HL-60 (cell line): ENCODE measurements at regions not wholly inside any gene's neighbourhood (a gene's known extent, or its start where the extent isn't known, plus 50 kb on each side); places are given as distances from the start of the nearest gene placed in this dataset.

ENCODE experiments used
- DNase-seq, 2 experiments: peaks; one replicate each; pipeline ENCODE4 v3.0.0-alpha.2; 2010 to 2020; ENCODE audit warnings: low read depth in 1 of 2, low spot score in 1 of 2
- H3K27ac ChIP-seq: fragments of 250-450 bp; sonication (Bioruptor Pico); replicated peaks from 2 replicates; pipeline ENCODE4 v1.5.1; 2020; ENCODE audit warnings: mild to moderate bottlenecking, moderate library complexity
- H3K27me3 ChIP-seq: fragments of 250-450 bp; sonication (Bioruptor Pico); 2 replicates; pipeline ENCODE4 v1.5.1; 2021; ENCODE audit warnings: mild to moderate bottlenecking, moderate library complexity; ENCODE audit not compliant: insufficient read depth, poor library complexity, severe bottlenecking
- H3K4me3 ChIP-seq: replicated peaks from 2 replicates; pipeline ENCODE4 v1.5.1; 2011; ENCODE audit warnings: mild to moderate bottlenecking, control low read depth, low read length; ENCODE audit not compliant: insufficient read depth
- GABPA ChIP-seq: IDR thresholded peaks from 2 replicates; pipeline ENCODE4 v1.6.1; 2012; ENCODE audit warnings: low read depth
- POLR2AphosphoS5 ChIP-seq: IDR thresholded peaks from 2 replicates; pipeline ENCODE4 v1.6.1; 2012; ENCODE audit warnings: low read depth
- SPI1 ChIP-seq: IDR thresholded peaks from 2 replicates; pipeline ENCODE4 v1.6.1; 2012; ENCODE audit warnings: low read depth, mild to moderate bottlenecking, borderline replicate concordance
- TF ChIP-seq, protein P1 (sequence below): IDR thresholded peaks from one replicate; pipeline ENCODE4 v1.5.1; 2011; ENCODE audit warnings: low read length, control low read depth, inconsistent platforms; ENCODE audit not compliant: insufficient read depth
- TF ChIP-seq, protein P2 (sequence below): IDR thresholded peaks from 2 replicates; pipeline ENCODE4 v1.6.1; 2012; ENCODE audit warnings: low read depth; ENCODE audit not compliant: insufficient replicate concordance

DNA sequence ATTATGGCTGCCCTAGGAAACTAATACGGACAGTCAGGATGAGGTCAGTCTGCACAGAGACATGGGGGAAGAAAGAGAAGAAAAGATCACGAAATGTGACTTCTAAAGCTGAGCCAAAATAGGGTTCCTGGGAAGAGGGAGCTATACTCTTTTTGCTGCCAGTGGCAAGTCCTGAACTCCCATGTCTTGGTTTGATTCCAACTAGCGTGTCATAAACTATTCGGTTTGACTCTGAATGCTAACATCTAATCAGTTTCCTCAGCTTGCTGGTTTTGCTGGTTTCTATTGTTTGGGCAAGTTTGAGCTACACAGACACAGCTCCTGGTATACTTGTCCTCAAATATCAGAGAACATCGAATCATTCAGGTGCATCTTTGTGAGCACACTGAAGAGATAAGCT lies 80.5 kb upstream of the CYP1B1 start:
- Histone ChIP-seq H3K27me3 (no peaks in the 10 kb centered on the region), H3K27ac (no peak overlapping the region), H3K4me3 (no peak overlapping the region)
- no peak for TF ChIP-seq GABPA
- no peak for TF ChIP-seq SPI1
- TF ChIP-seq, protein P1, sequence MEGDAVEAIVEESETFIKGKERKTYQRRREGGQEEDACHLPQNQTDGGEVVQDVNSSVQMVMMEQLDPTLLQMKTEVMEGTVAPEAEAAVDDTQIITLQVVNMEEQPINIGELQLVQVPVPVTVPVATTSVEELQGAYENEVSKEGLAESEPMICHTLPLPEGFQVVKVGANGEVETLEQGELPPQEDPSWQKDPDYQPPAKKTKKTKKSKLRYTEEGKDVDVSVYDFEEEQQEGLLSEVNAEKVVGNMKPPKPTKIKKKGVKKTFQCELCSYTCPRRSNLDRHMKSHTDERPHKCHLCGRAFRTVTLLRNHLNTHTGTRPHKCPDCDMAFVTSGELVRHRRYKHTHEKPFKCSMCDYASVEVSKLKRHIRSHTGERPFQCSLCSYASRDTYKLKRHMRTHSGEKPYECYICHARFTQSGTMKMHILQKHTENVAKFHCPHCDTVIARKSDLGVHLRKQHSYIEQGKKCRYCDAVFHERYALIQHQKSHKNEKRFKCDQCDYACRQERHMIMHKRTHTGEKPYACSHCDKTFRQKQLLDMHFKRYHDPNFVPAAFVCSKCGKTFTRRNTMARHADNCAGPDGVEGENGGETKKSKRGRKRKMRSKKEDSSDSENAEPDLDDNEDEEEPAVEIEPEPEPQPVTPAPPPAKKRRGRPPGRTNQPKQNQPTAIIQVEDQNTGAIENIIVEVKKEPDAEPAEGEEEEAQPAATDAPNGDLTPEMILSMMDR = no peak
- TF ChIP-seq POLR2AphosphoS5 = no peak
- TF ChIP-seq, protein P2, sequence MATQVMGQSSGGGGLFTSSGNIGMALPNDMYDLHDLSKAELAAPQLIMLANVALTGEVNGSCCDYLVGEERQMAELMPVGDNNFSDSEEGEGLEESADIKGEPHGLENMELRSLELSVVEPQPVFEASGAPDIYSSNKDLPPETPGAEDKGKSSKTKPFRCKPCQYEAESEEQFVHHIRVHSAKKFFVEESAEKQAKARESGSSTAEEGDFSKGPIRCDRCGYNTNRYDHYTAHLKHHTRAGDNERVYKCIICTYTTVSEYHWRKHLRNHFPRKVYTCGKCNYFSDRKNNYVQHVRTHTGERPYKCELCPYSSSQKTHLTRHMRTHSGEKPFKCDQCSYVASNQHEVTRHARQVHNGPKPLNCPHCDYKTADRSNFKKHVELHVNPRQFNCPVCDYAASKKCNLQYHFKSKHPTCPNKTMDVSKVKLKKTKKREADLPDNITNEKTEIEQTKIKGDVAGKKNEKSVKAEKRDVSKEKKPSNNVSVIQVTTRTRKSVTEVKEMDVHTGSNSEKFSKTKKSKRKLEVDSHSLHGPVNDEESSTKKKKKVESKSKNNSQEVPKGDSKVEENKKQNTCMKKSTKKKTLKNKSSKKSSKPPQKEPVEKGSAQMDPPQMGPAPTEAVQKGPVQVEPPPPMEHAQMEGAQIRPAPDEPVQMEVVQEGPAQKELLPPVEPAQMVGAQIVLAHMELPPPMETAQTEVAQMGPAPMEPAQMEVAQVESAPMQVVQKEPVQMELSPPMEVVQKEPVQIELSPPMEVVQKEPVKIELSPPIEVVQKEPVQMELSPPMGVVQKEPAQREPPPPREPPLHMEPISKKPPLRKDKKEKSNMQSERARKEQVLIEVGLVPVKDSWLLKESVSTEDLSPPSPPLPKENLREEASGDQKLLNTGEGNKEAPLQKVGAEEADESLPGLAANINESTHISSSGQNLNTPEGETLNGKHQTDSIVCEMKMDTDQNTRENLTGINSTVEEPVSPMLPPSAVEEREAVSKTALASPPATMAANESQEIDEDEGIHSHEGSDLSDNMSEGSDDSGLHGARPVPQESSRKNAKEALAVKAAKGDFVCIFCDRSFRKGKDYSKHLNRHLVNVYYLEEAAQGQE = no peak
- no peak for DNase-seq

DNA sequence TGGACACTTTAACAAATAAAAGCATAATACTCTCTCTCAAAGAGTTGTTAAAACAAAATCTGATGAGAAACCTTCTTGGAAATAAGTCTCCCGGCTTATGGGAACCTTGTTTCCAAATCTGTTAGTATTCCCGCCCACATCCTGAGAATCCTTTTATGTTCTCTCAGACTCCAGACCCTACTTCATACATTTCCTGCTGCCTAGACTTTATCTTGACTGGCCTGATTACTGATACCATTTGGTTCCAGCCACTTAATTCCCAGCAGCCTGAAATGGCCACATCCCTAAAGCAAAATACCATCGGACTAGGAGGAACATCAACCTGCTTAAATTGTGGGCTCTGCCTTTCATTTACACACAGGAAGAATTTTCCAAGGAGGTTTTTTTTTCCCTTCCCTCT lies 79.1 kb upstream of the CYP1B1 start:
- H3K27me3 ChIP-seq = no peaks in the 10 kb centered on the region
- H3K4me3 ChIP-seq = no peak overlapping the region
- no peak overlapping the region for H3K27ac ChIP-seq
- no peak for DNase-seq
- TF ChIP-seq POLR2AphosphoS5 (no peak), GABPA (no peak)
- TF ChIP-seq, protein P2 = no peak
- TF ChIP-seq, protein P1 = no peak

DNA sequence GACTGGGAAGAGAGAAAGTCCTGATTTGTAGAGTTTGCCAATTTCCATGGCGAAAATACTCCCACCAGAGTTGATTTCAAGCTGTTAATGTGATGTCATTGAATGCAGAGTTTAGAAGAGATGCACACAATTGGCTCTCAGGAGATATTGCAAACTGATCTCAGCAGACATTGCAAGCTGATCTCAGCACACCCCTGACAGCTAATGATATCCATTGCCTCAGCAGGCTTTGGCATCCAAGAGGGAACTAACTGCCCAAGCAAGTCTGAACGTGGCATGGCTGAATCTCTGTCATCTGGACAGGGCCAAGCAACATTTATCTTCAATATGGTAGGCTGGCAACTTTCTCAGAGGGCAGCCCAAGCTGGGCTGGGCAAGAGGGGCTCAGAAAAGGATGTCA lies 78.4 kb upstream of the CYP1B1 start:
- no peak overlapping the region for H3K4me3 ChIP-seq
- no peak for TF ChIP-seq GABPA
- TF ChIP-seq SPI1 = no peak
- TF ChIP-seq, protein P2 = no peak
- no peak for TF ChIP-seq POLR2AphosphoS5
- TF ChIP-seq, protein P1 = no peak
- H3K27ac ChIP-seq = no peak overlapping the region
- no peak for DNase-seq
- no peaks in the 10 kb centered on the region for H3K27me3 ChIP-seq
